Iris pigment epithelial cell (primary cell): ENCODE measurements at regions not wholly inside any gene's neighbourhood (a gene's known extent, or its start where the extent isn't known, plus 50 kb on each side); places are given as distances from the start of the nearest gene placed in this dataset.
"Not testable (repeated sequence)": the region's sequence is repeated elsewhere in the genome, so short reads cannot be mapped to it uniquely, and the experiment has no call there.

ENCODE experiments used
- DNase-seq: peaks from one replicate; pipeline ENCODE4 v3.0.0-alpha.2; 2011; ENCODE audit warnings: low read depth

DNA sequence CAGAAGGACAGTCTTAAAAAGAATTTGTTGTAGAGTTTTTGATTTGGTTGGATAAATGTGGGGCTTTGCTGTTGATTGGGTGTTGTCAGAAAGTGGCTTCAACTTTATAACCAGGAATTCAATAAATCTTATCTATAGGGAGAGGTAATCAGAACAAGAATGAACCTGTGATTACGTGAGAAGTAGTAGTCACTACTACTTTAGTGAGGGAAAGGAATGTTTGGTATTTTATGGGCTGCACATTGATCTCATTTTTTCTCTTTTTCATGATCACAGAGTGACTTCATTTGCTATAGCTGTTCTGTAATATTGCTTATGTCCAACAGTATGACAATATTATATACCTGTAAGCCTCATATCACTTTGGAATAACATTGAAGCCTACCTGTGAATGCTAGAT lies 485.2 kb upstream of the BCHE start:
- no peak for DNase-seq

DNA sequence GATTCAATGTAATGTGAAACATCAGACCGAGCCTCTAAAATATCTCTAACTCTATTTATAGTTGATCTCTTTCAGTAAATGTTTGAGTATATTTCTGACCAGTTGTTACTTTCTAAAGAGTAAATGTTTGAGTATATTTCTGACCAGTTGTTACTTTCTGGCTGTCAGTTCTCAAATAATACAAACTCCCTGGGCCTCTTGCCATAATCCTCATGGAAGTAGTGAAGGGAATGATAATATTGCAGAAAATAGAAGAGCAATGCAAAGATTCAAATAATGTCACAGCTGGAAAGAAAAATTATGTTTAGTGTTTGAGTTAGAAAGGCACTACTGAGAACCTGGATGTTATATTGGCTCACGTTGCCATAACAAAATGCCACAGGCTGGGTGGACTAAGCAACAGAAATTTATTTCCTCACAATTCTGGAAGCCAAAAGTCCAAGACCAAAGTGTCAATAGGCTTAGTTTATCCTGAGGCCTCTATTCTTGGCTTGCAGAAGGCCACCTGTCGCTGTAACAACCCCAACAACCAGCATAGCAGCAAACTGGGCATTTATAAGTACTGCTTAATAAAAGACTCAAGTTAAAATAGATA lies 470.6 kb upstream of the BCHE start:
- no peak for DNase-seq

DNA sequence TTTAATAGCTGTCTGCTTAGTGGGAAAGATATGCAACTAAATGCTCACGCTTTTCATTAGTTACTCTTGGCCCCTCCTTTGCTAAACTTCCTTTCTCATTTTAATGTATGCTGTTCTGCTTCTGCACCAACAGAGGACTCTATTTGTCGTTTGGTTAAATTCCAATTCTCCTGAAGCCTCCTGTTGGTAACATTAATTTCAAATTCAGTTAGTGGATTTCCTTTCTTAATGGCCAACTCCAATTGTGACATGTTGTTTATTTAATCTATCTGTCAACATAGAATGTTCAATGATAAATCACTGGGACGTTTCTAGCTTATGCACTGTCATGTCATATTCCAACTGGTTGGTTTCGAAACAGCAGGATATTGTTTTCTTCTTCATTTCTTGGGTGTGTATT lies 467.4 kb upstream of the BCHE start:
- no peak for DNase-seq

DNA sequence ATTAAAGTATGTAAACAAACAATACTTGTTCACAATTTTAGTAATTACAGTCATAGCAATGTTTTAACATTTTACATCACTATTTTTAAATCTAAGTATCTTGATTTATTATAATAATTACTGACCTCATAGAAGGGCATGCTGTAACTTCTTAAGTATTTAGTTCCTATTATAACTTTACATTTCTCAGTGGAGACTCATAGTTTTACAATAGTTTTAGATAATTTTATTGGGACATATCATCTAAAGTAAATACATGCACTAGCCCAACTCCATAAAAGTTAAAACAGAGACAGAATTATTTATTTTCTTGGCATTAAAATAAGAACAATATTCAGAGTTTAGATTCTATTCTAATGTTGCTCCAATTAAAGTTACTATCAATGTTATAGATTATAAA lies 466.5 kb upstream of the BCHE start:
- no peak for DNase-seq

DNA sequence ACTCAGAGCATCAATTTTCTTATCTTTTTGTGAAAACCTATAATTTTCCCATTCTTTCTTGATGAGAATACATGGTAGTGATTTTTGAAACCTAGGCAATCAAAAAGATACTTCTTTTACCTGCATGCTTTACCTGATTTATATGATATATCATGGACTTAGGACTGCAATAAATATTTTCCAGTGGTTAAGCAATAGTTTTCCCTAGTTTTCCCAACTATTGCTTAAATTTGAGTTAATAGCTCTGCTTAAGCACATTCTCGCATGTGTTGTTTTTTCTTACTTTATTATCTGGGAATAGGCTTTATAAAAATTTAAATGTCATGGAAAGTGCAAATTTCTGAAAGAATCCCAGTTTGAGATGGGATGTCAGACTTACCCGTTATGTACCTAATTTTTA lies 465.1 kb upstream of the BCHE start:
- no peak for DNase-seq

DNA sequence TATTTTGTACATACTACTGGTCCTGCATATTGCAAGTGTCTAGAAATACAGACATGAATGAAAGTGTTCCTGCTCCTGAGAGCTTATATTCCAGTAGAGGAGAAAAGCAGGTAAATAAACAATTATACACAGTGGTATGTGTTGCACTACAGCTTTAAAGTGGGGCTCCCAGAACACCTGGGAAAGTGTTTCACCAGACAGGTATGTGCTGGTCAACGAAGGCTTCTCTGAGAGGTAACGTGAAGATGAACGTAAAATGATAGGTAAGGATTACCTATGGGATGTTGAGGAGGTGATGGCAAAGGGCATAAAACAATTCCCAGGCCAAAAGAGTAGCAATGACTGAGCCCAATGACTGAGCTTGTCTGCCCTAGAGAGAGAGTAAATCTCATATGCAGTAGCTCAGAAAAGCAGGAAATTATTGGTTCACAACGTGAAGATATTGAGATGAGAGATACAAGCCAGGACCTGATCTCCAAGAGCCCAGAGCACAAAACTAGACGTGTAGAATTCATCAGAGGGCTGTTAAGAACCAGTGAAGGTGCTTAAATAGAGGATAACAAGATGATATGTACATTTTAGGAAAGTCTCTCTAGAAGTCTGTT lies 459.1 kb upstream of the BCHE start:
- no peak for DNase-seq

DNA sequence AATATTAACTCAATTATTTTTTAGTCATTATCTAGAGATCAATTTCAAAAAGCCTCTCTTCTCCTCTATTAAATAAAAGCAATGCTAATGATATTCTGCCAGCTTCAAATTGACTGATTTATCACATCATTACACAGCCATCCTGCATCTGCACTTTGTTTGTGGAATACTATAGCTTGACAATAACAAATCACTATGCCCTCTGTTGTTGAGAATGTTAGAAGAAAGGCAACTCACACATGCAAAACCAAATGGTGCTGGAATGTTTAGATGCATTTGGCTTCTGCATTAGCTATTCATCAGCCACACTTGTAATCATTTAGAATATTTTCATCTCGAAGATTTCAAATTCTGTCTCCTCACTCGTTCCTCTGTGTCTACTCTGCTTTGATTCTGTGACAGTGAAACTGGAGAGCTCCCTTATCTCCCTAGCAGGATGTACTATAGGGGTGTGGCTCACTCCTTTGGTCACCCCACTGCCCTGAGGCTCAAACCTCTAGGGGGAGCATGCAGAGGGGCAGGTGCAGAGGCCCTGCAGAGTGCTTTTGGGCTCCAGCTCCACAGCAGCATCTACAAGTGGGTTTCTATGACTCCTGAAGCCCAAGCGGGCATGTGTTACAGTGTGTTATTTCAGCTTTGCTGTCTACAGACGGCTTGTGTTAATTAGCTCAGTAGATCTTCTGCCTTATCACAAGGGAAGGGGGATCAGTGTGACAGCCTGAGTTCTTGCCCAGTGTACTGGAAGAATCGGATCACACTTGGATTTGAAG lies 454.1 kb upstream of the BCHE start:
- no peak for DNase-seq

DNA sequence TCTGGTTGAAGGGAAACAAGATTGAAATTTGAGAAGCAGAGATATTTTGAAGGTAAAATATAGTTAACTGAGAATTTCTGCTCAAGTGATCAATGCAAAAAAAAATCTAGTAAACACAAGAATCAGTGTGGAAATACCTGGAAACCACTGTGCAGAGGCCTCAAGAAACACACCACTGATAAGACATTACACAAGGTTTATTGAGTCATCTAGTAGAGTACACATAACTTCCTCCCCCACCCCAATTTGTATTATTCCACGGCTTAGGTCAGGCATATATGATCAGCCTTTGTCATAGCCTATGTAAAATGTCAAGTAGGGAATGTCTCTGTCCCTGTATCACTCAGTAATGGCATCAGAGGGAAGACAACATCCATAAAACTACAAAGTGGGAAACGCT lies 447.8 kb upstream of the BCHE start:
- DNase-seq, result peak; percentile 67

DNA sequence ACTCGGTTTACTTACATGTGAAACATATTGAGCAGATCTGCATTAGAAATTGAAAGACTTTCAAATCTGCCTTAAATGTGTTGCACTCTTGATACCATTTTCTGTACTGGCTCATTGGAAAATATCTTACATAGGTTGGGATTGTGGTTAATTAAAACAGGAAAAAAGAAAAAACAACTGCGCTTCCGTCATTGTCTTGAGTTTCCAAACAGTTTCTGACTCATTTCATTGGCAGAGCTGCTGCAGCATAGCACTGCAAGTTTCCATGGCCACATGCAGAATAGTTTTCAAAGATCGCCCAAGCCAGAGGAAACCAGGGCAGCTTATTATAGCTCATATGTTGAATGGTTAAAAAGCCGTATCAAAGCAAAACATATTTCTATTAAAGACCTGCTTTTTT lies 446.6 kb upstream of the BCHE start:
- peak; percentile 88 for DNase-seq

DNA sequence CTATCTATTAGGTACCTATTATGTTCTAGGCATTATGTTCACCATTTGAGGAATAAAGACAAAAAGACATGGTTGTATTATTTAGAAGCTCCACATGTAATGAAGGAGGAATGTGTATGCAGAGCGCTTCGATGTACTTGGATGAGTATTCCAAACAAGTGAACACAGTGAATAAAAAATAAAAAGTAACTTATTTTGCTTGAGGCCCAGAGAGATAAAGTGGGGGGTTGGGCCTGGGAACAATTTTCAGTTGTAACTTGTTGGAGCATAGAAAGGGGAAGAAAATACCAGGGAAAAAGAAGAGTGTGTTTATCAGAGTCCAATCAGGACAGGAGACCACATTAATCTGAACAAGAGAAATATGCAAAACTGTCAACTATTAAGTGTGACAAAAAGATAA lies 445.7 kb upstream of the BCHE start:
- no peak for DNase-seq

DNA sequence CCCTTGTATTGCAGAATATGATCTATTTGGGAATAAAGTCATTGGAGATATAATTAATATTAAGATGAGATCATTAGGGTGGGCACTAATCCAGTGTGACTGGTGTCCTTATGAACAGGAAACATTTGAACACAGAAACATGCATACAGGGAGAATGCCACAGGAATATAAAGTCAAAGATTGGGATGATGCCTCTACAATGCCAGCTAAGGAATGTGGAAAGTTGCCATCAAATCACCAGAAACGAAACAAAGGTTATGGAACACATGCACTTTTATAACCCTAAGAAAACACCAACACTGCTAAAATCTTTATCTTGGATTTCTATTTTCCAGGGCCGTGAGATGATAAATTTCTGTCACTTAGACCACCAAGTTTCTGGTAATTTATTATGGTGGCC lies 442.4 kb upstream of the BCHE start:
- DNase-seq, result no peak

DNA sequence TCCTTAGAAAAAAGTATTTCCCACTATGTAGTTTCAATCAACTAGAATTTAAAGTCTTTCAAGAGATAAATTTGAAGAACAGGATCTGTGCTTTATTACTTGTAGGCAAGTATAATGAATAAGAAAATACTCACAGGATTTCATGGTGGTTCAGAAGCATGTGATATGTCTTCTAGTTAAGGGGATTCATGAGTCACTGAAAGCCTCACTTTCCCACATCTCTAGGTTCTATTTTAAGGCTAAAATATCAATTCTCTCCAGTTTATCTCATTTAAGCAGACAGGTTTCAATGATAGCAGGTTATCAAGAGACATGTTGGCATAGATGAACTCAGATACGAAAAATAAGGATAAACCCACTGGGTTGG lies 437.8 kb upstream of the BCHE start:
- peak; percentile 40 for DNase-seq

DNA sequence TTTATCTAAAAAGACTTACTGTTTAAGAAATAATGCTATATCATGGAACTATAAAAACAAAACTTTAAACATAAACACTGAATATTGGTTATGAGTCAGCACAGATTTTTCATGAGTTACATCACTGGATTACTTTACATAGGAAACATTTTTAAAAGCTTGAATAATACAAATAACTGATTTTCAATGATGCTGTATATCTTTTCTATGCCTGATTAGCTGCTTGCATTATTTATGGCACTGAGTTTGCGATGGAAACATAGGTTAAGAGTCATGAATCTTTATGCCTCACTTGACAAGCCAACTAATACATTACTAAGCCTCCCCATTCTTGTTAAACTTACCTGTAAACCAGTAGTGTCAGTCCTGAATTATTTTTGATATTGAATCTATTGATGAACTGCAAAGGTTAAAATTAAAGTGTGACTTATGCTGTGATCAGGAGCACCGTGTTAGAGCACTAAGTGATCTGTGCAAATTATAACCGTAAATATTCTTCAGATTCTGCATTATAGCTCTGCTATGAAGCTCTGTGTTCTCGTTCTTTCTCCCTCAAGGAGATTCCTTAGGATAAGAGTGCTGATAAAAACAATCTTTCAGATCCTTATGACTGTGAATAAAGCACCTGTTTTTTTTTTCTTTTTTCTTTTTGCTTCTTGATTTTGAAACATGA lies 437.3 kb upstream of the BCHE start:
- DNase-seq, result peak; percentile 47

DNA sequence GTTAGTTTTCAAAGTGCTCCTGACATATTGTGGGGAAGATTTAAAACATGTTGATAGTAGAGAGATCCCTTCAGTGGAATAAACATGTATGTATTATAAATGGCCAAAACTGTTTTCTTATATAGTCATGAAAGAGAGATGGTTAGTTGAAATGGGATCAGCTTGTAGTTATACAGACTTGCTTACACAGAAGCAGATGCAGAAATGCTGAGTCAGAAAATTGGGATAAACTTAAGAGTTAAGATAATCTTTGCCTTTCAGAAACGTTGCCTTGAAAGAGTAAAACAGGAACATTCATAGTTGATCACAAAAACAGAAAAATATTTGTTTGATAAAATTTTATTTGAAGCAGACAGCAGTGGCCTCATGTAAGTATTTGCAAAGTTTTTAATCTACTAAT lies 433.2 kb upstream of the BCHE start:
- DNase-seq, result no peak

DNA sequence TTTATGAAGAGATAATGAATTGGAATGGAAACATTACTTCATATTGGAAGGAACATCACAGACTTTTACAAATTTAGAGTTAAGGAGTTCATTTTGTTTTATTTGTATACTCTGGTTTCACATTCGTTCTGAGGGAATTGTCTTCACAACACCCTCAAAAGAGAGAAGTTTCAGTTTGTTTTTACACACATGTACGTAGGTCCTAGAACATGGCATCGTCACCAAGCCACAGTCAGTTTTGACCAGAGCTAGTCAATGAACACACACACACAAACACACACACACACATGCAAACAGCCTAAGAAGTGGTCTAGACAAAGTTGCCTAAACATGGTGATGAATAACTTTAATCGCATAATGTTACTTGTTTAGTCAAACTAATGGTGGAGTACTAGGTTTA lies 427.9 kb upstream of the BCHE start:
- no peak for DNase-seq

DNA sequence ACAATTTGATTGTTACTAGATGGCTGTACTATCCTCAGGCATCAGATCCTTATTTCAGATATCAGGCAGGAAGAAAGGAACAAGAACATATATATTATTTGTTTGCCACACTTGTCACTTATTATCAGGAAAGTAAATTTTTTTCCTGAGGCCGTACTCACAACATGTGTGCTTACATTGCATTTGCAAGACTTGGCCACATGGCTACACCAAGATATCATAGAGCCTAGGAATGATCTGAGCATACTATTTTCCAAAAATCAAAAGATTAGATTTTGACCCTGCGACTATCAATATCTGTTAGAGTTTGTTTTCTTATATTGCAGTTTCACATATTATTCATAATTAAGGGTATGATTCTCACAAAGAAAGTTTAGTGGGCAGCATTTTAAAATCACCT lies 426.2 kb upstream of the BCHE start:
- no peak for DNase-seq

DNA sequence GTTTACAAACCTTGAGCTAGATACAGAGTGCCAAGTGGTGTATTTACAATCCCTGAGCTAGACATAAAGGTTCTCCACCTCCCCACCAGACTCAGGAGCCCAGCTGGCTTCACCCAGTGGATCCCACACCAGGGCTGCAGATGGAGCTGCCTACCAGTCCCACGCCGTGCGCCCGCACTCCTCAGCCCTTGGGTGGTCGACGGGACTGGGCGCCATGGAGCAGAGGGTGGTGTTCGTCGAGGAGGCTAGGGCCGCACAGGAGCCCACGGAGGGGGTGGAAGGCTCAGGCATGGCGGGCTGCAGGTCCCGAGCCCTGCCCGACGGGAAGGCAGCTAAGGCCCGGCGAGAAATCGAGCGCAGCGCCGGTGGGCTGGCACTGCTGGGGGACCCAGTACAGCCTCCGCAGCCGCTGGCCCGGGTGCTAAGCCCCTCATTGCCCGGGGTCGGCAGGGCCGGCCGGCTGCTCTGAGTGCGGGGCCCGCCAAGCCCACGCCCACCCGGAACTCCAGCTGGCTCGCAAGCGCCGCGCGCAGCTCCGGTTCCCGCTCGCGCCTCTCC lies 421.1 kb upstream of the BCHE start:
- not testable (repeated sequence) for DNase-seq

DNA sequence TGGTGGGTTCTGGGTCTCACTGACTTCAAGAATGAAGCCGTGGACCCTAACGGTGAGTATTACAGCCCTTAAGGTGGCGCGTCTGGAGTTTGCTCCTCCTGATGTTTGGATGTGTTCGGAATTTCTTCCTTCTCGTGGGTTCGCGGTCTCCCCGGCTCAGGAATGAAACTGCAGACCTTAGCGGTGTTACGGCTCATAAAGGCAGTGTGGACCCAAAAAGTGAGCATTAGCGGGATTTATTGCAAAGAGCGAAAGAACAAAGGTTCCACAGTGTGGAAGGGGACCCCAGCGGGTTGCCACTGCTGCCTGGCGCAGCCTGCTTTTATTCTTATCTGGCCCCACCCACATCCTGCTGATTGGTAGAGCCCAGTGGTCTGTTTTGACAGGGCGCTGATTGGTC lies 420.5 kb upstream of the BCHE start:
- DNase-seq, result no peak

DNA sequence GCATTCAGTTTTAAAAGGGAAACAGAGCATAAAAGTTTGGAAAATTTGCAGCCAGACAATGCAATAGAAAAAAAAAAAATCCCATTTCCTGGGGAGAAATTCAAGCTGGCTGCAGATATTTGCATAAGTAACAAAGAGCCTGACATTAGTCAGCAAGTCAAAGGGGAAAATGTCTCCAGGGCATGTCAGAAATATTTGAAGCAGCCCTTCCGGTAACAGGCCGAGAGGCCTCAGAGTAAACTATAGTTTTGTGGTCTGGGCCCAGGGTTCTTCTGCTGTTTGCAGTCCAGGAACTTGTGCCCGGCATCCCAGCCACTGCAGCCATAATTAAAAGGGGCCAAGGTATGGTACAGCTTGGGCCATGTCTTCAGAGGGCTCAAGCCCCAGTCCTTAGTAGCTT lies 411.6 kb upstream of the BCHE start:
- DNase-seq, result no peak

DNA sequence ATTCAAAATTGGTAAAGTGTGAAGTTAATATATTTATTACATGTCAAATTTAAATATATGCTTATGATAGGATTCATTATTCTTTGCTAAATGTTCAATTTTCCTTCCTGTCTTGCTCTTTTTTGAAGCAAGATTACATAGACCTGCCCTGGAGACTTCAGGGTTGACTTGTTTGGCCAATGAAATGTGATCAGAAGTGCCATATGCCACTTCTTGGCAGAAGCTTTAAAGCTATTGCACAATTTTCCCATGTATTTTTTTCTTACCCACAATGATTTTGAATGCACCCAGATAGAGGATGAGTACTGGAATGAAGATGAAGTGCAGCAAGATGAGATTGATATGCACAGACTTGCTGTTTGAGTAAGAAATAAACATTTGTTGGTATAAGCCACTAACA lies 406.3 kb upstream of the BCHE start:
- no peak for DNase-seq

DNA sequence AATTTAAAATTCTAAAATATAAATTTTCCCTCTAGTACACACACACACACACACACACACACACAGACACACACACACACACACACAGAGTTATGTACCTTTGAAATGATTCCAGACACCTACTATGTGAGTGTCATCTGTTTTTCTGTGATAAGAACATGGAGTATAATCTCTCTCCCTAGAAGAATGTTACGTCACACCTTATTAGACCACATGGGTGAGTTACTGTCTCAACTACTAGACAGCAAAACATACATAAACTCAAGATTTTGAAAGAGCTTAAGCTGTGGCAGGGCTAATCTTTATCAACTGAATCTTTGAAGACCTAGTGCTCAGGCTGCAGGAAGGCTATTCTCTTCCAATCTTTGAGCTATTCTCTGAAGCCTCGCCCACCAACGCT lies 385.9 kb upstream of the BCHE start:
- DNase-seq, result no peak

DNA sequence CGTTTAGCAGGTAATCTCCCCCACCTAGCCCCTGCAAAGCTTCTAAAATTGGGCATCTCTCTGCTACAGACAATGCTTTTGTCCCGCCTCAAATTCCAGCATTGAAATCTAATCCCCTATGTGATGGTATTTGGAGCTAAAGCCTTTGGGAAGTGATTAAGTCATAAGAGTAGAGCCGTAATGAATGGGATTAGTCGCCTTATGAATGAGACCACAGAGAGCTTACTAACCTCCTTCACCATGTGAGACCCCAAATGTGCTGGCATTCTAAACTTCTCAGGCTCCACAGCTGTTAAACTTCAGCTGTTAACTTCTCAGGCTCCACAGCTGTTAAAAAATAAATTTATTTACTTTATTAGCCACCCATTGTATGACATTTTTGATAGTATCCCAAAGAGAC lies 374.2 kb upstream of the BCHE start:
- no peak for DNase-seq

DNA sequence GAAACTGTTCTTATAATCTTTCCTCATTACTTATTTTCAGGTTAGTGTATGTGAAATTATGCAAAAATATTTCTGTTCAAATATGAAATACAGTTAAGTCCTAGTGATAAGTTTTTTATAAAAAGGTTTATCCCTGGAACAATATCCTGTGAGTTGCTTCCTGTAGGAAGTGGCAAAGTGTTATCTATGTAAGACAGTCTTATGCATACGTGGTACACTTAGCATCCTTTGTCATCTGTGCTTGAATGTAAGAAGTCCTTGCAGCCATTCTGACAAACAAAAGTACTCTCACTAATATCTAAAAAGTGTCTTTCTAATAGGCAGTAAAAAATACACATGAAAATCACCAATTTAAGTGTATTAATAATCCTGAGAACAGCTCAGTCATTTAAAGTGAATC lies 372.5 kb upstream of the BCHE start:
- no peak for DNase-seq
